T-cell (primary cell): ENCODE measurements at regions not wholly inside any gene's neighbourhood (a gene's known extent, or its start where the extent isn't known, plus 50 kb on each side); places are given as distances from the start of the nearest gene placed in this dataset.

Source experiments
- ATAC-seq, 4 experiments: fragments of 200-7000 bp in 3 of 4; fragments of 150-1000 bp in 1 of 4; cut with Tn5 transposase; replicated peaks in 1 of 4; 1 replicate in 3 of 4; 2 replicates in 1 of 4; pipeline ENCODE4 v1.10.0; 2021; ENCODE audit warnings: moderate library complexity in 3 of 4, mild to moderate bottlenecking in 2 of 4, moderate number of reproducible peaks in 1 of 4
- CTCF ChIA-PET, 2 donors: fragments of 300-600 bp; sonication (Branson Sonifier 250); formaldehyde crosslinking; loops; one replicate each; lab custom pipeline; 2022; ENCODE audit warnings: antibody characterized with exemption in 2 of 2; lab: Charles Lee
- POLR2A ChIA-PET, 2 donors: fragments of 300-600 bp; sonication (Branson Sonifier 250); formaldehyde crosslinking; loops; one replicate each; lab custom pipeline; 2022; ENCODE audit warnings: antibody characterized with exemption in 2 of 2; lab: Charles Lee
- DNase-seq, 35 experiments: peaks; one replicate each; pipeline versions ENCODE4 v3.0.0 to v3.0.0-alpha.2; 2013 to 2023
- H3K27ac ChIP-seq: one replicate; pipeline ENCODE4 v1.5.1; 2013; ENCODE audit warnings: low read length
- H3K27me3 ChIP-seq, 2 experiments: replicated peaks in 1 of 2; 1 replicate in 1 of 2; 2 replicates in 1 of 2; pipeline versions ENCODE4 v1.6.1 to v1.7.0; 2013; ENCODE audit warnings: low read length in 1 of 2, mixed read lengths in 1 of 2; ENCODE audit not compliant: control insufficient read depth in 2 of 2, insufficient read depth in 2 of 2; ENCODE audit errors: extremely low read depth in 1 of 2
- H3K36me3 ChIP-seq, 2 donors: 1 replicate in 1 of 2; 2 replicates in 1 of 2; pipeline versions ENCODE4 v1.6.1 to v1.7.0; 2013; ENCODE audit warnings: low read length in 1 of 2; ENCODE audit not compliant: control insufficient read depth in 2 of 2, insufficient read depth in 1 of 2; ENCODE audit errors: extremely low read depth in 1 of 2
- H3K4me1 ChIP-seq, 2 experiments: 1 replicate in 1 of 2; 2 replicates in 1 of 2; pipeline versions ENCODE4 v1.6.1 to v1.7.0; 2013; ENCODE audit warnings: low read length in 2 of 2, mixed read lengths in 1 of 2; ENCODE audit not compliant: insufficient read depth in 2 of 2, control insufficient read depth in 1 of 2; ENCODE audit errors: extremely low read depth in 1 of 2
- H3K4me3 ChIP-seq, 2 donors: 1 replicate in 1 of 2; 2 replicates in 1 of 2; pipeline versions ENCODE4 v1.5.1 to v1.7.0; 2013; ENCODE audit warnings: mild to moderate bottlenecking in 2 of 2, low read length in 1 of 2, moderate library complexity in 1 of 2; ENCODE audit not compliant: control insufficient read depth in 1 of 2; ENCODE audit errors: extremely low read depth in 1 of 2
- H3K9me3 ChIP-seq: 2 replicates; pipeline ENCODE4 v1.7.0; 2013
- H3K27ac Mint-ChIP-seq, 2 donors: one replicate each; pipeline ENCODE4 v1.8.0; 2020 to 2021; ENCODE audit warnings: mild to moderate bottlenecking in 2 of 2, mixed read lengths in 2 of 2
- H3K27me3 Mint-ChIP-seq, 2 donors: one replicate each; pipeline ENCODE4 v1.8.0; 2021 to 2022; ENCODE audit warnings: mixed read lengths in 2 of 2
- H3K36me3 Mint-ChIP-seq: one replicate; pipeline ENCODE4 v1.8.0; 2021; ENCODE audit warnings: mixed read lengths
- H3K4me1 Mint-ChIP-seq, 3 donors: one replicate each; pipeline ENCODE4 v1.8.0; 2020 to 2022; ENCODE audit warnings: mixed read lengths in 3 of 3, mild to moderate bottlenecking in 1 of 3
- H3K4me3 Mint-ChIP-seq, 3 donors: one replicate each; pipeline ENCODE4 v1.8.0; 2020 to 2022; ENCODE audit warnings: mild to moderate bottlenecking in 3 of 3, mixed read lengths in 3 of 3, moderate library complexity in 3 of 3
- H3K9me3 Mint-ChIP-seq, 3 donors: one replicate each; pipeline ENCODE4 v1.8.0; 2020 to 2022; ENCODE audit warnings: mixed read lengths in 3 of 3
- WGBS: methylation state at CpG from one replicate; pipeline ENCODE4 v1.1.5; 2013; ENCODE audit warnings: missing lambda C conversion rate; ENCODE audit not compliant: insufficient coverage; 5-methylcytosine and 5-hydroxymethylcytosine counted together

- Mint-ChIP-seq H3K4me1 (no peaks in the 10 kb centered on the region), H3K27me3 (no peaks in the 10 kb centered on the region), H3K36me3 (no peaks in the 10 kb centered on the region), H3K4me3 (no peak overlapping the region), H3K9me3 (peaks cover 0 to 9% (median 0%) of the 10 kb centered on the region in 3 donors), H3K27ac (no peak overlapping the region)
- no peaks in the 10 kb centered on the region for H3K27me3 ChIP-seq
- no peak for DNase-seq
- no peak for ATAC-seq
- no peaks in the 10 kb centered on the region for H3K4me1 ChIP-seq
- no peak overlapping the region for H3K4me3 ChIP-seq
- H3K27ac ChIP-seq, result no peak overlapping the region
- ChIA-PET CTCF (no interaction called here), POLR2A (no interaction called here)
- no peaks in the 10 kb centered on the region for H3K36me3 ChIP-seq
- WGBS, result 66% methylated on average over 3 of the region's 14 CpGs
- H3K9me3 ChIP-seq, result no peaks in the 10 kb centered on the region
These were observed 64.5 kb upstream of the SMAD3 start for GRCh38 chr15:67000896-67001295.

- Mint-ChIP-seq H3K36me3 (no peaks in the 10 kb centered on the region), H3K27ac (no peak overlapping the region)
- CTCF ChIA-PET, result no interaction called here
These were observed 63.0 kb upstream of the SMAD3 start for GRCh38 chr15:67002368-67002767.

GRCh38 chr15:67003586-67003985, 61.8 kb upstream of the SMAD3 start:
- no peaks in the 10 kb centered on the region for H3K9me3 ChIP-seq
- H3K9me3 Mint-ChIP-seq, result peaks cover 0 to 5% (median 0%) of the 10 kb centered on the region in 3 donors
- H3K36me3 Mint-ChIP-seq, result no peaks in the 10 kb centered on the region
- ATAC-seq (no peak), DNase-seq (no peak)
- 69% methylated on average over 3 of the region's 7 CpGs for WGBS
- H3K4me3 ChIP-seq, result no peak overlapping the region
- H3K4me1 Mint-ChIP-seq, result no peaks in the 10 kb centered on the region
- ChIA-PET POLR2A (no interaction called here), CTCF (no interaction called here)
- no peaks in the 10 kb centered on the region for H3K4me1 ChIP-seq
- no peaks in the 10 kb centered on the region for H3K36me3 ChIP-seq
- no peak overlapping the region for H3K4me3 Mint-ChIP-seq
- H3K27ac Mint-ChIP-seq, result no peak overlapping the region
- H3K27ac ChIP-seq, result no peak overlapping the region
- H3K27me3 Mint-ChIP-seq, result no peaks in the 10 kb centered on the region
- H3K27me3 ChIP-seq, result peaks cover 0 to 4% of the 10 kb centered on the region in 2 experiments

More at GRCh38 chr15:67002368-67002767, 63.0 kb upstream of the SMAD3 start:
- Histone ChIP-seq H3K27me3 (peaks cover 0 to 4% of the 10 kb centered on the region in 2 experiments), H3K4me3 (no peak overlapping the region), H3K9me3 (no peaks in the 10 kb centered on the region), H3K36me3 (no peaks in the 10 kb centered on the region), H3K4me1 (no peaks in the 10 kb centered on the region), H3K27ac (no peak overlapping the region)
- peaks cover 0 to 9% (median 0%) of the 10 kb centered on the region in 3 donors for H3K9me3 Mint-ChIP-seq
- H3K4me1 Mint-ChIP-seq, result no peaks in the 10 kb centered on the region
- ATAC-seq (no peak), DNase-seq (no peak)
- no peaks in the 10 kb centered on the region for H3K27me3 Mint-ChIP-seq
- POLR2A ChIA-PET, result interaction anchor here in 1 of 2 donors (0.7 kb wide), 1 partner anchor 26 kb away, joined by 3 read pairs; no protein-coding TSS in a partner anchor
- H3K4me3 Mint-ChIP-seq, result no peak overlapping the region

- no peaks in the 10 kb centered on the region for H3K9me3 ChIP-seq
- Mint-ChIP-seq H3K27me3 (no peaks in the 10 kb centered on the region), H3K36me3 (no peaks in the 10 kb centered on the region), H3K9me3 (peaks cover 0 to 3% (median 0%) of the 10 kb centered on the region in 3 donors), H3K4me1 (no peaks in the 10 kb centered on the region), H3K27ac (no peak overlapping the region), H3K4me3 (no peak overlapping the region)
- H3K36me3 ChIP-seq, result no peaks in the 10 kb centered on the region
- no peaks in the 10 kb centered on the region for H3K4me1 ChIP-seq
- ATAC-seq (no peak), DNase-seq (no peak)
- H3K27ac ChIP-seq, result no peak overlapping the region
- CTCF ChIA-PET, result no interaction called here
- H3K4me3 ChIP-seq, result no peak overlapping the region
- POLR2A ChIA-PET, result no interaction called here
- H3K27me3 ChIP-seq, result peaks cover 0 to 4% of the 10 kb centered on the region in 2 experiments
- WGBS, result 100% methylated on average over 1 of the region's 3 CpGs
These were observed 61.3 kb upstream of the SMAD3 start for GRCh38 chr15:67004142-67004541.

GRCh38 chr15:67005294-67005996, 60.0 kb upstream of the SMAD3 start:
- H3K27ac ChIP-seq, result no peak overlapping the region
- H3K27me3 ChIP-seq, result peaks cover 0 to 4% of the 10 kb centered on the region in 2 experiments
- Mint-ChIP-seq H3K27ac (no peak overlapping the region), H3K27me3 (no peaks in the 10 kb centered on the region), H3K4me1 (no peaks in the 10 kb centered on the region), H3K36me3 (no peaks in the 10 kb centered on the region), H3K9me3 (no peaks in the 10 kb centered on the region), H3K4me3 (no peak overlapping the region)
- no peak for DNase-seq
- no peaks in the 10 kb centered on the region for H3K9me3 ChIP-seq
- ATAC-seq, result no peak
- H3K4me3 ChIP-seq, result no peak overlapping the region
- WGBS, result 100% methylated on average over 4 of the region's 10 CpGs
- POLR2A ChIA-PET, result no interaction called here
- H3K36me3 ChIP-seq, result no peaks in the 10 kb centered on the region
- no peaks in the 10 kb centered on the region for H3K4me1 ChIP-seq
- CTCF ChIA-PET, result no interaction called here

- ATAC-seq (no peak), DNase-seq (no peak)
- WGBS, result 81% methylated on average over 6 of the region's 10 CpGs
- Mint-ChIP-seq H3K4me3 (no peak overlapping the region), H3K27me3 (no peaks in the 10 kb centered on the region), H3K36me3 (no peaks in the 10 kb centered on the region), H3K27ac (no peak overlapping the region), H3K4me1 (no peaks in the 10 kb centered on the region), H3K9me3 (no peaks in the 10 kb centered on the region)
- Histone ChIP-seq H3K4me3 (no peak overlapping the region), H3K36me3 (no peaks in the 10 kb centered on the region), H3K9me3 (no peaks in the 10 kb centered on the region), H3K27ac (no peak overlapping the region), H3K27me3 (peaks cover 0 to 4% of the 10 kb centered on the region in 2 experiments), H3K4me1 (no peaks in the 10 kb centered on the region)
- ChIA-PET POLR2A (no interaction called here), CTCF (no interaction called here)
These were observed 59.0 kb upstream of the SMAD3 start for GRCh38 chr15:67006083-67007065.
